Right cardiac atrium (tissue), 5 donors: ENCODE measurements at regions not wholly inside any gene's neighbourhood (a gene's known extent, or its start where the extent isn't known, plus 50 kb on each side); places are given as distances from the start of the nearest gene placed in this dataset.

Experiments
- ATAC-seq, 2 donors: fragments of 200-7000 bp; cut with Tn5 transposase; one replicate each; pipeline versions ENCODE4 v1.8.0 to v1.9.1; 2020; ENCODE audit warnings: moderate library complexity in 2 of 2, mild to moderate bottlenecking in 1 of 2
- DNase-seq, 3 donors: peaks; one replicate each; pipeline ENCODE4 v3.0.0-alpha.2; 2020
- H3K27ac ChIP-seq: one replicate; pipeline ENCODE4 v1.5.1; 2013; ENCODE audit warnings: mild to moderate bottlenecking, low read length, control low read depth, moderate library complexity
- H3K27me3 ChIP-seq: one replicate; pipeline ENCODE4 v1.6.1; 2013; ENCODE audit not compliant: control insufficient read depth, insufficient read depth
- H3K4me1 ChIP-seq: one replicate; pipeline ENCODE4 v1.6.1; 2013; ENCODE audit warnings: low read length; ENCODE audit not compliant: control insufficient read depth, insufficient read depth
- H3K4me3 ChIP-seq: one replicate; pipeline ENCODE4 v1.5.1; 2013; ENCODE audit warnings: low read length, control low read depth
- H3K9me3 ChIP-seq: one replicate; pipeline ENCODE4 v1.6.1; 2013; ENCODE audit warnings: low read length; ENCODE audit not compliant: control insufficient read depth
- WGBS: extraction: QIAGEN DNeasy Blood & Tissue Kit; methylation state at CpG from one replicate; pipeline ENCODE4 v1.1.7; 2013; 5-methylcytosine and 5-hydroxymethylcytosine counted together
- intact Hi-C, 4 donors: fragments of 100-400 bp; cut with DNase I; formaldehyde crosslinking; loops; one replicate each; pipeline versions ENCODE4 v1.11.0 to v1.14.0; 2022 to 2023
- donor health status: healthy with polysubstance abuse.
- donor health status: DM: no; HTN: yes; CAD: no.
- donor health status: DM: no; HTN: no; CAD: no.
- donor health status: DM: no; HTN: yes; CAD: no; lungs with severe emphysema.
- donor health status: DM: yes; HTN: yes; CAD: no.

DNA sequence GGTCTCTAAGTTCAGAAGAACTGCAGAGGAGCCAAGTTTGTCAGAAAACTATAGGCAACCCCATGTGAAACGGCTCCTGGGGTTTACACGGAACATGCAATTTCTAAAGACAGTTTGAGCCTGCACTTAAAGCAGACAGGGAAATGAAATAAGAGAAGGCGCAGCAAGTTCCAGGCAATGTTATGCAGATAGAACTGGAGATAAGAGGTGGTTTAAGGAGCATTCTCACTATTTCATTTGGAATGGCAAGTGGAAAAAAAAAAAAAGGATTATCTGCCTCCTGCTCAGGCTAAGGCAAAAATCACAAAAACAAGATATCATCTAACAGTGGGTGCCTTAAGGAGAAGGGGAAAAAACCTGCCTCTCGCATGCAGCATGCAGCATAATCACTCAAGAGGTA is 2252.4 kb downstream of the MAT2B start:
- Histone ChIP-seq H3K9me3 (no peaks in the 10 kb centered on the region), H3K27me3 (no peaks in the 10 kb centered on the region), H3K4me3 (no peak overlapping the region), H3K27ac (no peak overlapping the region), H3K4me1 (no peaks in the 10 kb centered on the region)
- WGBS, result 61% methylated on average over 4 of the region's 4 CpGs
- DNase-seq, result no peak
- intact Hi-C loops, result no loop called here
- ATAC-seq, result no peak

DNA sequence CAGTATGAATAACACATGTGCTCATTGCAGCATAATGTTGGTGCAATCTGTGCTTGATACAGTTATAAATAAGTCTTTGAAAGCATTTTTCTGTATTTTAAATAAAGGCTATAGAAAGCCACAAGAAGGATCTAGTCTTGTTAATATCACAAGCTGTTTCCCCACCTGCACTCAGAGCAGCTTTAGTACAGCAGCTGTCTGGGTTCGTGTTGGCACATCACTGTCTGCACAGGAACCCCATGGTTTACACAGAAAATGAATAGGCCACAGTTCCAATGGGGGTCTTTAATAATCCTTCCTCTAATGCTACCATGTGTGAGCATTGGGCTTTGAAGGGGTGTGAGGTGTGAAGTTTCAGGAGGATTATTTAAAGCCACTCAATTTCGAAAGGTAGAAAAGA is 2269.7 kb downstream of the MAT2B start:
- DNase-seq (no peak), ATAC-seq (no peak)
- no peak overlapping the region for H3K4me3 ChIP-seq

DNA sequence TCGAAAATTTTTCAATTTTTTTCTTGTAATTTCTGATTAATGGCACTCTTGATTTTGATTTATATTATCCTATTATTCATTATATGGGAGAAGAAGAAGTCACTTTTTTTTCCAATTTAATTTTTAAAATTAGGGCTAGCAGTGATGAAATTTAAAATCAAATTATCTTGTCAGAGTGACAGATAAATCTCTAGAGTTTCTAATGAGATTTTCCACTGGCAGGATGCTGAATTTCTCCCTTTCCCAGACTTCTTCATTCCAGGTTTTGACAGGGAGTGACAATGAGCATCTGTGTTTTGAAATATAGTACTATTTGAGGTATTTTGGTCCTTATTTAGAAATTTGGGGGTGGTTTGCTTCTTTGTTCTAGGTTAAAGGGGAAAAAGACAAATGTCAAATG is 2274.1 kb downstream of the MAT2B start:
- DNase-seq (no peak), ATAC-seq (no peak)
- H3K9me3 ChIP-seq, result no peaks in the 10 kb centered on the region
- no peaks in the 10 kb centered on the region for H3K4me1 ChIP-seq
- no peak overlapping the region for H3K4me3 ChIP-seq
- intact Hi-C loops, result no loop called here
- H3K27me3 ChIP-seq, result no peaks in the 10 kb centered on the region
- no peak overlapping the region for H3K27ac ChIP-seq
- WGBS, result 46% methylated on average over 1 of the region's 1 CpG

More for the DNA sequence above, 2269.7 kb downstream of the MAT2B start:
- intact Hi-C loops, result no loop called here
- no peaks in the 10 kb centered on the region for H3K27me3 ChIP-seq
- H3K4me1 ChIP-seq, result no peaks in the 10 kb centered on the region
- WGBS, result 63% methylated on average over 2 of the region's 2 CpGs
- H3K27ac ChIP-seq, result no peak overlapping the region
- H3K9me3 ChIP-seq, result no peaks in the 10 kb centered on the region

DNA sequence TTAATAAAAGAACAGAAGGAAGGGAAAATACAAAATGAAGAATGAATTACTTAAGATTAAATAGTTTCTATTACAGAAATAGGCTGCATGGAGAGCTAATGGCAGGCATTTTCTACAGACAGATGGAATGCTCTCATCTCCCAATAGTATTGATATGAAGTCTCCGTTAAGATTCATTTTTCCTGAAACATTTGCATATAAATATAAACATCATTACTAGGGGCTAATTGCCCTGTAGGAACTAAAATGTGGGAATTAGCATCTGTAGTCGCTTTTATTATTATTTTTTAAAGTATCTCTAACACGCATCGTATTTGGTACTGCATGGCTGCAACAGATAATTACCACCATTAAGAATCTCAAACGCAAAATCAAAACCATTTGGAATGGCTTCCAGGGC is 2275.5 kb downstream of the MAT2B start:
- WGBS, result 85% methylated on average over 5 of the region's 5 CpGs

DNA sequence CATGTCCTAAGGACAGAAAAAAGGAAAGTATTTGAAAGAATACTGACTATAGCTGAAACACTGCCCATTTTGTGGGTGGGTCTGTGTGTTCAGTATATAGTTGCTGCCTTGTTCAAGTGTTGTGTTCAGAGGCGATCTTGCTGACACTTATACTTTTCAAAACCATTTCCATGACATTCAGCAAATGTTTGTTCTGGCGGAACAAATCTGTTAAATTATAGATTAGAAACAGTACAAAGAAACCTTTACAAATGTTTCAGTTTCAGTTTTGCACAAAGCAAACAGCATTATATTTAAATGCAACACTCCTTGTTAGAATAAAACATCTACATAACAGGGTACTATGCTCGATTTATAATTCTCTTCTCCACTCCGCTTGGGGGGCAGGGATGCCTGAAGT is 2276.3 kb downstream of the MAT2B start:
- Histone ChIP-seq H3K9me3 (no peaks in the 10 kb centered on the region), H3K4me1 (no peaks in the 10 kb centered on the region), H3K4me3 (no peak overlapping the region), H3K27ac (no peak overlapping the region), H3K27me3 (no peaks in the 10 kb centered on the region)
- 78% methylated on average over 4 of the region's 4 CpGs for WGBS
- DNase-seq (no peak), ATAC-seq (no peak)
- intact Hi-C loops, result no loop called here

More for the DNA sequence above, 2275.5 kb downstream of the MAT2B start:
- Histone ChIP-seq H3K4me1 (no peaks in the 10 kb centered on the region), H3K27me3 (no peaks in the 10 kb centered on the region), H3K27ac (no peak overlapping the region), H3K9me3 (no peaks in the 10 kb centered on the region), H3K4me3 (no peak overlapping the region)
- intact Hi-C loops, result no loop called here
- DNase-seq (no peak), ATAC-seq (no peak)

DNA sequence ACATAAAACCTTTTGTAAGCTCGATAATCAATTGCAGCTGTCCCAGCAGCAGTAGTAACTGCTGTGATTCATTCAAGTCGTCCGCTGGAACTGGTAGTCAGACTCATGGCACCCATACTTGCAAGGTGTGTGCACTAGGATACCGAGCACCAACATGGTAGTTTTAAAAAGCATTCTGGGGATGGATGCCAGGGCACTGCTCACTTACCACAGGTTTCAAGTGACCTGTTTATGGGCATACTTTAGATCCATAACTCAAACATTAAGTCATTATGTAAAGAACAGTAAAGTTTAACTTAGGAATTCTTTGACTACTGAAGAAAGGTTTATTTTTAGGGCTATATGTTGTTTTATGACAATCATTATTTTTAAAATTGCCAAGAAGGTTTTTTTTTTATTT is 2277.6 kb downstream of the MAT2B start:
- Histone ChIP-seq H3K27me3 (no peaks in the 10 kb centered on the region), H3K4me1 (no peaks in the 10 kb centered on the region), H3K27ac (no peak overlapping the region), H3K9me3 (no peaks in the 10 kb centered on the region), H3K4me3 (no peak overlapping the region)
- 86% methylated on average over 4 of the region's 4 CpGs for WGBS
- DNase-seq (no peak), ATAC-seq (no peak)
- intact Hi-C loops, result no loop called here

DNA sequence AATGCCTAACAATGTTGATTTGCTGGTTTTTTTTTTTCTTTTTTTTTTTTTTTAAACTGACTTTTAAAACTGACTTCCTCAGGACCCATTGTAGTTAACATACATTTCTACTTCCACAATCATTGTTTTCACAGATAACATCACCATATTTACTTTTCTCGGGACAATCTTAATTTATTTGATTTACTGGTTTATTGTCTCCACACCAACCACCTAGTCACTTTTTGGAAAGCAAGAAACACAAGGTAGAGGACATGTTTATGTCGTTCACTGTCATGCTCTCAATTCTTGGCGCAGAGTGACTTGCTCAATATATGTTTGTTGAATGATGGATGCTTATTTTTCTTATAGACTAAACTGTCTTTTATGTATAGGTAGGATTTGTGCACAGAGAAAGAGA is 2280.7 kb downstream of the MAT2B start:
- 74% methylated on average over 3 of the region's 3 CpGs for WGBS
- intact Hi-C loops, result no loop called here

DNA sequence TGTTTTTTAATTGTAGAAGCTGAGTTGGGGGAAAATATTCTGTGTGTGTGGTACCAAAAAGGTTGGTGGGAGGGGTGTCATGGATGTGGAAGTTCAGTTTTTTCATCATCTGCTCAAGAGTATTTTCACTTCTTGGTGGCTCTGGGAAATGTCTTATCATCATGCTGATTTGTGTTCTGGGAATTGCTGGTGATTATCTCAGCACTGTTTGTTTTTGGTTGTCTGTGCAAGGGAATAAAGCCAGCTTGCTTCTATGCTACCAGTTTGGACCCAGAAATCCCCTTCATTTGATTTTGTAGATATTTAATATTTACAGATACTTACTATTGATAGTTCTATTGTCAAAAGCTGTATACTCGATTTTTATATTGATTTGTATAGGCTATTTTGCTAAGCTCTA is 2289.7 kb downstream of the MAT2B start:
- ATAC-seq, result no peak
- Histone ChIP-seq H3K27ac (no peak overlapping the region), H3K9me3 (no peaks in the 10 kb centered on the region), H3K4me3 (no peak overlapping the region), H3K27me3 (no peaks in the 10 kb centered on the region), H3K4me1 (no peaks in the 10 kb centered on the region)
- WGBS, result 74% methylated on average over 1 of the region's 1 CpG
- no peak for DNase-seq
- intact Hi-C loops, result no loop called here

More for the DNA sequence above, 2280.7 kb downstream of the MAT2B start:
- ATAC-seq (no peak), DNase-seq (no peak)
- H3K4me1 ChIP-seq, result no peaks in the 10 kb centered on the region
- no peaks in the 10 kb centered on the region for H3K9me3 ChIP-seq
- H3K27me3 ChIP-seq, result no peaks in the 10 kb centered on the region
- H3K4me3 ChIP-seq, result no peak overlapping the region
- no peak overlapping the region for H3K27ac ChIP-seq

DNA sequence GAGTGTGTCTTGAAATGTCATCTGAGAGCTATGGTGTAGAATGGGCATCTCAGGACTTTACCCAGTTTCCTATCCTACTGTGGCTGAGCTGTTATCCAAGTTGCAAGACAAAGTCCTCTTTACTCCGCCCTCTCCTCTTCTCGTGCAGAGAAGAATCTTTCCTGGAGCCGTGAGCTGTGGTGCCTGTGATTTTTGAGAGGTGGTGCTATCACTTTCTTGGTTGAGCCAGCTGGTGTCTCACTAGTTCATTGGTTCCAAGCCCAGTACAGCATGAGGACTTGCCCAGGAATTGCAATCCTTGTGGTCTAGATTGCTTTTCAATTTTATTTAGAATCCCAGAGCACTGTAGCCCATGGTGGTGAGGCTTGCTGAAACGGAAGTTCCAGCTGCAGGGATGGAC is 2300.3 kb downstream of the MAT2B start:
- Histone ChIP-seq H3K9me3 (no peaks in the 10 kb centered on the region), H3K27me3 (no peaks in the 10 kb centered on the region), H3K27ac (no peak overlapping the region), H3K4me1 (no peaks in the 10 kb centered on the region), H3K4me3 (no peak overlapping the region)
- intact Hi-C loops, result no loop called here
- 34% methylated on average over 4 of the region's 4 CpGs for WGBS
- ATAC-seq, result no peak
- DNase-seq, result no peak

DNA sequence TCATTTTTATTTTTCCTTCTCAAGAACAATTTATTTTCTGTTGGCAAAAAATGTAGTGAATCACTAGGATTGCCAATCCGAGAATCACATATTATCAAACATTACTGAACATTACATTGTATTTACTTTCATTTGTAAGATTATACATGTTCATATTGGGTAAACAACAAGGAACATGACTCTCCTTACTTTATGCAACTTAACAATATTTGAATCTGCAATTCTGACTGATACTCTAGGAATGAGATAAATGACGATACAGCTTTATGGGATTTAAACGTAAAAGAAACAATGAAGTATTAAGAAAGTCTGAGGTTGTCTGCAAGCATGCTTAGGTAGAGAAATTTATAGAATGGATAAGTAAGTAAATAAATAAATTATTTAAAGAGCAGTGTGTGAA is 2302.9 kb downstream of the MAT2B start:
- no peak for ATAC-seq
- Histone ChIP-seq H3K27ac (no peak overlapping the region), H3K27me3 (no peaks in the 10 kb centered on the region), H3K4me1 (no peaks in the 10 kb centered on the region), H3K4me3 (no peak overlapping the region), H3K9me3 (no peaks in the 10 kb centered on the region)
- WGBS, result 85% methylated on average over 3 of the region's 3 CpGs
- no peak for DNase-seq
- intact Hi-C loops, result no loop called here

DNA sequence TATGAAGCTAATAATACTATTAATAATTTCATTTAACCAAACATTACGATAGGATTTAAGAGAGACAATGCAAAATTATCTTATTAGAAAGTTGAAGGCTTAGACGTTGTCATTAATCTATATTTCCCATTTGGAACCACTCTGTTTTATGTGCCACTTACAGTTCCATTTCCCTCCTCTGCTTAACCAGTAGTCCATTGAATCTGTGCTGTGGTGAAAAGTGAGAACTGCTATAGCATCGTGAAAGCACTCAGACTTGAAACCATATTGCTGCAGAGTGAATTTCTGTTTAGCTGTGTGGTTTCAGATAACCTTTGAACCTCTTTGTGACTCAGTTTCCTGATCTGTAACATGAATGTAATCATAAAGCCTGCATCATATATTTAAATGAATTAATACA is 2304.5 kb downstream of the MAT2B start:
- H3K27me3 ChIP-seq, result no peaks in the 10 kb centered on the region
- intact Hi-C loops, result no loop called here
- H3K4me1 ChIP-seq, result no peaks in the 10 kb centered on the region
- no peak overlapping the region for H3K4me3 ChIP-seq
- WGBS, result 73% methylated on average over 3 of the region's 3 CpGs
- no peak overlapping the region for H3K27ac ChIP-seq
- DNase-seq, result no peak
- ATAC-seq, result no peak
- H3K9me3 ChIP-seq, result no peaks in the 10 kb centered on the region

DNA sequence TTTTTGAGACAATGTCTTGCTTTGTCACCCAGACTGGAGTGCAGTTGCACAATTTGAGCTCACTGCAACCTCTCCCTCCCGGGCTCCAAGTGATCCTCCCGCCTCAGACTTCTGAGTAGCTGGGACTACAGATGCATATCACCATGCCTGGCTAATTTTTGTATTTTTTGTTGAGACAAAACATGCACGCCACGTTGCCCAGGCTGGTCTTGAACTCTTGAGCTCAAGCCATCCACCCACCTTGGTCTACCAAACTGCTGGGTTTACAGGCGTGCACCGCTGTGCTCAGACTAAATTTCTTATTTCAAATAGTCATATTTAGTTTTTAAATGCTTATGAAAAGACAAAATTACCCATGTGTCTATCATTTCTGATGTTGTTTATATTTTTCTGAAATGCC is 2324.1 kb downstream of the MAT2B start:
- no peak for ATAC-seq
- no peak overlapping the region for H3K4me3 ChIP-seq
- no peaks in the 10 kb centered on the region for H3K4me1 ChIP-seq
- no peaks in the 10 kb centered on the region for H3K27me3 ChIP-seq
- no peaks in the 10 kb centered on the region for H3K9me3 ChIP-seq
- no peak overlapping the region for H3K27ac ChIP-seq
- intact Hi-C loops, result no loop called here
- 86% methylated on average over 6 of the region's 6 CpGs for WGBS
- no peak for DNase-seq
